HEK293 (cell line): ENCODE measurements at regions not wholly inside any gene's neighbourhood (a gene's known extent, or its start where the extent isn't known, plus 50 kb on each side); places are given as distances from the start of the nearest gene placed in this dataset.

Source experiments
- CTCF ChIA-PET: fragments of 350-600 bp; formaldehyde crosslinking; extraction: SDS; loops from one replicate; lab custom pipeline; 2021; ENCODE audit warnings: antibody characterized with exemption; lab: Yijun Ruan, JAX
- POLR2A ChIA-PET: fragments of 300-600 bp; formaldehyde crosslinking; extraction: SDS; loops from one replicate; lab custom pipeline; 2020; ENCODE audit warnings: antibody characterized with exemption, inconsistent platforms; lab: Yijun Ruan, JAX
- H3K27ac ChIP-seq: fragments of 200-500 bp; sonication (Bioruptor generic); 2 replicates; pipeline ENCODE4 v1.5.1; 2014; ENCODE audit warnings: low read depth, low read length, control low read depth, inconsistent platforms; ENCODE audit errors: extremely low read depth
- H3K36me3 ChIP-seq, 2 experiments: fragments of 200-500 bp in 1 of 2; sonication (Bioruptor generic) in 1 of 2; 1 replicate in 1 of 2; 2 replicates in 1 of 2; pipeline ENCODE4 v1.5.1; 2014 to 2017; ENCODE audit warnings: inconsistent platforms in 2 of 2, low read length in 2 of 2; ENCODE audit not compliant: control insufficient read depth in 2 of 2, insufficient read depth in 1 of 2
- H3K4me1 ChIP-seq: fragments of 200-500 bp; sonication (Bioruptor generic); 2 replicates; pipeline ENCODE4 v1.5.1; 2014; ENCODE audit warnings: mild to moderate bottlenecking, low read length, inconsistent platforms; ENCODE audit not compliant: control insufficient read depth, insufficient read depth
- H3K4me3 ChIP-seq: 2 replicates; pipeline ENCODE4 v1.5.1; 2011; ENCODE audit warnings: low read depth, mild to moderate bottlenecking, control low read depth, low read length, moderate library complexity
- H3K9me3 ChIP-seq: fragments of 200-500 bp; sonication (Bioruptor generic); 2 replicates; pipeline ENCODE4 v1.5.1; 2014; ENCODE audit warnings: low read depth, low read length, inconsistent platforms; ENCODE audit not compliant: control insufficient read depth, insufficient read depth
- BCL11B ChIP-seq: fragments of 450-650 bp; formaldehyde crosslinking; IDR thresholded peaks from 2 replicates; pipeline ENCODE4 v1.5.1; 2016; ENCODE audit warnings: low read depth, missing biosample characterization, missing genetic modification characterization
- GFI1B ChIP-seq: fragments of 450-650 bp; formaldehyde crosslinking; IDR thresholded peaks from 2 replicates; pipeline ENCODE4 v1.5.1; 2016; ENCODE audit warnings: missing biosample characterization, missing genetic modification characterization
- HOXA7 ChIP-seq: sonication (generic); formaldehyde crosslinking; IDR thresholded peaks from 2 replicates; pipeline ENCODE4 v1.8.1; 2022; ENCODE audit warnings: missing genetic modification reagents, borderline replicate concordance
- OSR2 ChIP-seq: fragments of 450-650 bp; formaldehyde crosslinking; IDR thresholded peaks from 2 replicates; pipeline ENCODE4 v1.5.1; 2016; ENCODE audit warnings: missing biosample characterization, missing genetic modification characterization
- OVOL3 ChIP-seq: fragments of 450-650 bp; formaldehyde crosslinking; IDR thresholded peaks from 2 replicates; pipeline ENCODE4 v1.5.1; 2016; ENCODE audit warnings: missing biosample characterization, missing genetic modification characterization
- PRDM1 ChIP-seq: fragments of 450-650 bp; formaldehyde crosslinking; IDR thresholded peaks from 2 replicates; pipeline ENCODE4; 2016; ENCODE audit warnings: missing biosample characterization, missing genetic modification characterization
- SCRT1 ChIP-seq: fragments of 450-650 bp; formaldehyde crosslinking; IDR thresholded peaks from 2 replicates; pipeline ENCODE4 v1.5.1; 2016; ENCODE audit warnings: missing biosample characterization, missing genetic modification characterization, borderline replicate concordance
- ZBTB20 ChIP-seq: fragments of 450-650 bp; formaldehyde crosslinking; IDR thresholded peaks from 2 replicates; pipeline ENCODE4 v1.5.1; 2016; ENCODE audit warnings: missing biosample characterization, missing genetic modification characterization
- ZEB2 ChIP-seq: fragments of 450-650 bp; formaldehyde crosslinking; IDR thresholded peaks from 2 replicates; pipeline ENCODE4 v1.5.1; 2016; ENCODE audit warnings: missing biosample characterization, missing genetic modification characterization
- ZFP37 ChIP-seq: fragments of 450-650 bp; formaldehyde crosslinking; IDR thresholded peaks from 2 replicates; pipeline ENCODE4 v1.5.1; 2016; ENCODE audit warnings: missing biosample characterization, missing genetic modification characterization
- ZNF132 ChIP-seq: fragments of 450-650 bp; formaldehyde crosslinking; IDR thresholded peaks from 2 replicates; pipeline ENCODE4 v1.5.1; 2017; ENCODE audit warnings: missing biosample characterization, missing genetic modification characterization, borderline replicate concordance
- ZNF202 ChIP-seq: fragments of 450-650 bp; formaldehyde crosslinking; IDR thresholded peaks from 2 replicates; pipeline ENCODE4 v1.5.1; 2016; ENCODE audit warnings: missing biosample characterization, missing genetic modification characterization, borderline replicate concordance
- ZNF24 ChIP-seq: fragments of 450-650 bp; formaldehyde crosslinking; IDR thresholded peaks from 2 replicates; pipeline ENCODE4 v1.5.1; 2016; ENCODE audit warnings: missing biosample characterization, missing genetic modification characterization
- ZNF248 ChIP-seq: fragments of 450-650 bp; formaldehyde crosslinking; IDR thresholded peaks from 2 replicates; pipeline ENCODE4 v1.5.1; 2017; ENCODE audit warnings: missing biosample characterization, missing genetic modification characterization
- ZNF311 ChIP-seq: fragments of 450-650 bp; formaldehyde crosslinking; IDR thresholded peaks from 2 replicates; pipeline ENCODE4 v1.5.1; 2017; ENCODE audit warnings: missing biosample characterization, missing genetic modification characterization, borderline replicate concordance
- ZNF404 ChIP-seq: fragments of 450-650 bp; formaldehyde crosslinking; IDR thresholded peaks from 2 replicates; pipeline ENCODE4 v1.5.1; 2017; ENCODE audit warnings: missing biosample characterization, missing genetic modification characterization
- ZNF585B ChIP-seq: fragments of 450-650 bp; formaldehyde crosslinking; IDR thresholded peaks from 2 replicates; pipeline ENCODE4 v1.5.1; 2016; ENCODE audit warnings: missing biosample characterization, missing genetic modification characterization
- ZNF629 ChIP-seq: fragments of 450-650 bp; formaldehyde crosslinking; IDR thresholded peaks from 2 replicates; pipeline ENCODE4 v1.5.1; 2017; ENCODE audit warnings: missing biosample characterization, missing genetic modification characterization
- ZNF670 ChIP-seq: fragments of 450-650 bp; formaldehyde crosslinking; IDR thresholded peaks from 2 replicates; pipeline ENCODE4 v1.5.1; 2016; ENCODE audit warnings: missing biosample characterization, missing genetic modification characterization, low read depth
- ZNF785 ChIP-seq: fragments of 450-650 bp; formaldehyde crosslinking; IDR thresholded peaks from 2 replicates; pipeline ENCODE4 v1.5.1; 2016; ENCODE audit warnings: missing biosample characterization, missing genetic modification characterization
- ZNF843 ChIP-seq: fragments of 450-650 bp; formaldehyde crosslinking; IDR thresholded peaks from 2 replicates; pipeline ENCODE4 v1.5.1; 2016; ENCODE audit warnings: missing biosample characterization, missing genetic modification characterization
- TF ChIP-seq, protein P1 (sequence below): fragments of 450-650 bp; formaldehyde crosslinking; IDR thresholded peaks from 2 replicates; pipeline ENCODE4 v1.5.1; 2016; ENCODE audit warnings: missing biosample characterization, missing genetic modification characterization
- TF ChIP-seq, protein P2 (sequence below): fragments of 450-650 bp; formaldehyde crosslinking; IDR thresholded peaks from 2 replicates; pipeline ENCODE4 v1.5.1; 2017; ENCODE audit warnings: missing biosample characterization, missing genetic modification characterization
- TF ChIP-seq, protein P3 (sequence below): fragments of 450-650 bp; formaldehyde crosslinking; IDR thresholded peaks from 2 replicates; pipeline ENCODE4 v1.5.1; 2016; ENCODE audit warnings: missing biosample characterization, missing genetic modification characterization, low read depth
- TF ChIP-seq, protein P4 (sequence below): fragments of 450-650 bp; formaldehyde crosslinking; IDR thresholded peaks from 2 replicates; pipeline ENCODE4 v1.5.1; 2017; ENCODE audit warnings: missing biosample characterization, missing genetic modification characterization

DNA sequence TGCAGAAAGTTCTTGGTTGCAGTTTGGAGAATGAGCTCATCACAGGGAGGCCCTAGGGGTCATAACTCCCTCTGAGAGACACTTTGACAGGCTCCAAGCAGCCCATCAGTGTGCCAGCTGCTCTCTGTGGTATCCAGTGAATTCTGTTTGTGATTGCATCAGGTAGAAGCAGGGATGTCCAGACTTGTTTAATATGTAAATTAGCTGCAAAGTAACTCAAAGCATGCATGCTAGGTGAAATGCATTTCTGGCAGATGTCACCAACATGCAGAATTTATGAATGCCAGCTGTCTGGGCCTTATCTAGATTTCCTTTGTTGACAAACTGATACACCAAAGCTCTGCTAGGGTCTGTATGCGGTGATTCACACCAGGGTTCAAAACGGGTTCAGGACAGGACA lies 123.6 kb upstream of the MTNR1B start (continued):
- TF ChIP-seq OVOL3 (tag by site-specific recombination): no peak
- TF ChIP-seq ZNF670 (tag by site-specific recombination): no peak
- TF ChIP-seq ZEB2: peak; percentile 61; the same call in 1 of the 2 replicates
- TF ChIP-seq ZNF585B (tag by site-specific recombination): no peak
- no peak for TF ChIP-seq PRDM1 (tag by site-specific recombination)
- TF ChIP-seq, protein P1, sequence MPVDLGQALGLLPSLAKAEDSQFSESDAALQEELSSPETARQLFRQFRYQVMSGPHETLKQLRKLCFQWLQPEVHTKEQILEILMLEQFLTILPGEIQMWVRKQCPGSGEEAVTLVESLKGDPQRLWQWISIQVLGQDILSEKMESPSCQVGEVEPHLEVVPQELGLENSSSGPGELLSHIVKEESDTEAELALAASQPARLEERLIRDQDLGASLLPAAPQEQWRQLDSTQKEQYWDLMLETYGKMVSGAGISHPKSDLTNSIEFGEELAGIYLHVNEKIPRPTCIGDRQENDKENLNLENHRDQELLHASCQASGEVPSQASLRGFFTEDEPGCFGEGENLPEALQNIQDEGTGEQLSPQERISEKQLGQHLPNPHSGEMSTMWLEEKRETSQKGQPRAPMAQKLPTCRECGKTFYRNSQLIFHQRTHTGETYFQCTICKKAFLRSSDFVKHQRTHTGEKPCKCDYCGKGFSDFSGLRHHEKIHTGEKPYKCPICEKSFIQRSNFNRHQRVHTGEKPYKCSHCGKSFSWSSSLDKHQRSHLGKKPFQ (tag by site-specific recombination): no peak
- no peak for TF ChIP-seq SCRT1
- no peak for TF ChIP-seq ZNF202
- TF ChIP-seq BCL11B: no peak
- 0 out of 2 replicates have a peak, but pooled peaks have one; percentile 28 for TF ChIP-seq ZNF24 (tag by site-specific recombination)
- 0 out of 2 replicates have a peak, but pooled peaks have one; percentile 23 for TF ChIP-seq ZNF629 (tag by site-specific recombination)
- TF ChIP-seq, protein P2, sequence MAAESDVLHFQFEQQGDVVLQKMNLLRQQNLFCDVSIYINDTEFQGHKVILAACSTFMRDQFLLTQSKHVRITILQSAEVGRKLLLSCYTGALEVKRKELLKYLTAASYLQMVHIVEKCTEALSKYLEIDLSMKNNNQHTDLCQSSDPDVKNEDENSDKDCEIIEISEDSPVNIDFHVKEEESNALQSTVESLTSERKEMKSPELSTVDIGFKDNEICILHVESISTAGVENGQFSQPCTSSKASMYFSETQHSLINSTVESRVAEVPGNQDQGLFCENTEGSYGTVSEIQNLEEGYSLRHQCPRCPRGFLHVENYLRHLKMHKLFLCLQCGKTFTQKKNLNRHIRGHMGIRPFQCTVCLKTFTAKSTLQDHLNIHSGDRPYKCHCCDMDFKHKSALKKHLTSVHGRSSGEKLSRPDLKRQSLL: no peak
- no peak for TF ChIP-seq ZNF404
- TF ChIP-seq GFI1B (tag by site-specific recombination): no peak
- TF ChIP-seq ZNF785 (tag by site-specific recombination): no peak
- TF ChIP-seq, protein P3, sequence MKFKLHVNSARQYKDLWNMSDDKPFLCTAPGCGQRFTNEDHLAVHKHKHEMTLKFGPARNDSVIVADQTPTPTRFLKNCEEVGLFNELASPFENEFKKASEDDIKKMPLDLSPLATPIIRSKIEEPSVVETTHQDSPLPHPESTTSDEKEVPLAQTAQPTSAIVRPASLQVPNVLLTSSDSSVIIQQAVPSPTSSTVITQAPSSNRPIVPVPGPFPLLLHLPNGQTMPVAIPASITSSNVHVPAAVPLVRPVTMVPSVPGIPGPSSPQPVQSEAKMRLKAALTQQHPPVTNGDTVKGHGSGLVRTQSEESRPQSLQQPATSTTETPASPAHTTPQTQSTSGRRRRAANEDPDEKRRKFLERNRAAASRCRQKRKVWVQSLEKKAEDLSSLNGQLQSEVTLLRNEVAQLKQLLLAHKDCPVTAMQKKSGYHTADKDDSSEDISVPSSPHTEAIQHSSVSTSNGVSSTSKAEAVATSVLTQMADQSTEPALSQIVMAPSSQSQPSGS (tag by site-specific recombination): peak; percentile 66
- TF ChIP-seq ZNF843 (tag by site-specific recombination): peak; percentile 50; the same call in 1 of the 2 replicates
- no peak for TF ChIP-seq ZNF132 (tag by site-specific recombination)
- no peak for TF ChIP-seq HOXA7
- no peak for TF ChIP-seq ZFP37 (tag by site-specific recombination)
- TF ChIP-seq ZNF248 (tag by site-specific recombination): no peak
- no peak for TF ChIP-seq ZNF311
- TF ChIP-seq, all 188 proteins: peak for 14

DNA sequence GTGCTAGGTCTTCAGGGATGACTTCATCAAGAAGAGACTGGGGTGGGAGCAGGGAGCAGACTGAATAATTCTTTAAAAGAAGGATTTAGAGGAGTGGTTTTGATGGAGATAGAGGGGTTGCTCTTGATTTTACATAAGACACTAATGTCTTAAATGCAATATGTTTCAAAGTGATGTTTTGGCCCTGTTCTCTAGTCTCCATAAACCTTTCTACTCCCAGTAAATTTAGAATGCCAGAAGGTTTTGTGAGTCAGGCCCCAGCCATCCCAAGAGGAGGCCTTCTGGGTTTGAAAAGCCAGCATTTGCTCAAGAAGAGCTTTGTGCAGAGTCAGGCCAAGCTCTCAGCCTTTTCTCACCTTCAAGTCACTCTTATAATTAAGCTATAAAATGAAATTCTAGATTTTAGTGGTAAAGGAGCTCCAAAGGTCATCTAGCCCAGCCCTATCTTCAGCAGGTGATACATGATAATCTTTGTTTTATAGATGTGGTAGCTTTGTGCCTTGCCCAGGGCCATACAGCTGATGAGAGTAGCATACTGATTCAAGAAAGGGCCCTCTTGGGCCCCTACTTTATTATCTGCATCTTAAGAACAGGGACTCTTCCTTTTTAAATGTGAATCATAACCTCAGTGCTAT lies 122.8 kb upstream of the MTNR1B start:
- ChIA-PET CTCF (interaction anchor here (1.5 kb wide), 1 partner anchor 40 kb away, joined by 7 read pairs; no protein-coding TSS in a partner anchor), POLR2A (no interaction called here)
- Histone ChIP-seq H3K36me3 (peaks cover 0 to 7% of the 10 kb centered on the region in 2 experiments; a peak in 1 of 3 replicates), H3K27ac (peak overlapping the region; percentile 38), H3K4me1 (peaks cover 17% of the 10 kb centered on the region), H3K4me3 (no peak overlapping the region), H3K9me3 (no peaks in the 10 kb centered on the region)
- TF ChIP-seq, protein P4, sequence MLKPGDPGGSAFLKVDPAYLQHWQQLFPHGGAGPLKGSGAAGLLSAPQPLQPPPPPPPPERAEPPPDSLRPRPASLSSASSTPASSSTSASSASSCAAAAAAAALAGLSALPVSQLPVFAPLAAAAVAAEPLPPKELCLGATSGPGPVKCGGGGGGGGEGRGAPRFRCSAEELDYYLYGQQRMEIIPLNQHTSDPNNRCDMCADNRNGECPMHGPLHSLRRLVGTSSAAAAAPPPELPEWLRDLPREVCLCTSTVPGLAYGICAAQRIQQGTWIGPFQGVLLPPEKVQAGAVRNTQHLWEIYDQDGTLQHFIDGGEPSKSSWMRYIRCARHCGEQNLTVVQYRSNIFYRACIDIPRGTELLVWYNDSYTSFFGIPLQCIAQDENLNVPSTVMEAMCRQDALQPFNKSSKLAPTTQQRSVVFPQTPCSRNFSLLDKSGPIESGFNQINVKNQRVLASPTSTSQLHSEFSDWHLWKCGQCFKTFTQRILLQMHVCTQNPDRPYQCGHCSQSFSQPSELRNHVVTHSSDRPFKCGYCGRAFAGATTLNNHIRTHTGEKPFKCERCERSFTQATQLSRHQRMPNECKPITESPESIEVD (tag by site-specific recombination): peak; percentile 37; the same call in 1 of the 2 replicates
- TF ChIP-seq OSR2: 0 out of 2 replicates have a peak, but pooled peaks have one; percentile 13
- TF ChIP-seq ZBTB20 (tag by site-specific recombination): no peak
